ENCODE measurements at regions not wholly inside any gene's neighbourhood (a gene's known extent, or its start where the extent isn't known, plus 50 kb on each side); places are given as distances from the start of the nearest gene placed in this dataset.

DNA sequence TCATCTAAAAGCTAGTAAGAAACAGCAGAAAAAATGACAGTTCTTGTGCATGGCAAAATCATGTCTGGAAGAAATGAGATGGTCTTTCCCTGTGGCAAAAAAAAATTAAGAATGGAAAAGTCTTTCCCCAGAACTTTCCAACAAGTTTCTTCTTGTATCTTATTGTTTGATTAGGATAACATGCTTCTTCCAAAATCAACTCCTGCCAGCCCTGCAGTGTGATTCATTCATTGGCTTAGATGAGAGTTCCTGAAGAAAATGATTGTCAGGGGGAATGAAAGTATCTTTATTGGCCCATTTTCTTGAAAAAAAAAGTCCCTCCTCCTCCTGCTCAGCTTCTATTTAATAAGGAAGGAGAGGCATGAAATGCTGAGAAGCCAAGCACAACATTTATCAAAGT is 407.7 kb downstream of the ARAP2 start:
- ATAC-seq = no peak

DNA sequence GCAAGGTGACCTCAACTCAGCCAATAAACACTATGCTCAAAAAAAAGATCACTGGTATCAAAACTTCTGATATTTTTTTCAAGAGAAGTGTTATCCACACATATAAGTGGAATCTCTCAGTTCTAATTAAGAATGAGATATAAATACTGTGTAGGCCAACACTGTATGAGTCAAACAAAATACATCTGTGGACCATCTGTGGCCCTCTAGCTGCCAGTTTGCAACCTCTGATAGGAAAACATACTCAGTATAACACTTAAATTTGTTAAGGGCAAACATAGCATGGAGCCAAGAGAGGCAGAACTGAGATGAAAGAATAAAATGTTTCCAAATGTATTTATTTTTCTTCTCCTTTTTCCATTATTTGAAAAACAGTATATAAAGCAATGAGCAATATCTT is 377.3 kb downstream of the ARAP2 start:
- ATAC-seq = no peak

DNA sequence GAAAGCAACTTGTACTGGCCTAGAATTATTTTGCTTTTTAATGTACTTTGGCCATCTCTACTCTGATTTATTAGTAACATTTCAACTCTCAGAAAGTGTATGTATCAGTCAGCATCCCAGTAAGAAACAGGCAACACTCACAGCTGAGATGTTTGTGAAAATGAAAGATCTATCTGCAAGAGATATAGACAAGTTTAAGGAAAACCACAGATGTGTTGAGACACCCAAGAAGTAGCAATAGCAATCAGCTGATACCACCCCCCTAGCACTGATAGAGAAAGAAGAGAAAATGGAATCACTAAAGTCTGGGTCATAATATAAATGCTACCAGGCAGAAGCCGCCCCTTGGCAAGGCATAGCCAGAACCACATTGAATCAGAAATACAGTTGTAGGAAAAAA is 372.0 kb downstream of the ARAP2 start:
- ATAC-seq = no peak

DNA sequence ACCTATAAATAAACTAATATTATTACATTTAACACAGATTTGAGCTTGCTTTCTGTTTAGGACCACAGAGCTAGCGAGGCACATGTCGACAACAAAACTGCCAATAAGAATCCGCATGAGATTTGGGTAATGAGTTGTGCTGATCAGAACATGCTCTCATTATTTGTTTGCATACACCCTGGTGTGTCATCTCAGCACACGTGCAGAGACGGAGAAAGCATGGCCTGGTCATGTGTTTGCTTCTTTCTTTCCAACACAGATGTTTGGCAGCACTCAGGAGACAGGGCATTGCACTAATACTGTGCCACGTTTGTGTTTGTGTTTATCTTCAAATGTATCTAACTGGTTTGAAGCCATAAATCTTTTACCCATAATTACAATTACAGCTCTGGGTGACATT is 364.8 kb downstream of the ARAP2 start:
- ATAC-seq = no peak

DNA sequence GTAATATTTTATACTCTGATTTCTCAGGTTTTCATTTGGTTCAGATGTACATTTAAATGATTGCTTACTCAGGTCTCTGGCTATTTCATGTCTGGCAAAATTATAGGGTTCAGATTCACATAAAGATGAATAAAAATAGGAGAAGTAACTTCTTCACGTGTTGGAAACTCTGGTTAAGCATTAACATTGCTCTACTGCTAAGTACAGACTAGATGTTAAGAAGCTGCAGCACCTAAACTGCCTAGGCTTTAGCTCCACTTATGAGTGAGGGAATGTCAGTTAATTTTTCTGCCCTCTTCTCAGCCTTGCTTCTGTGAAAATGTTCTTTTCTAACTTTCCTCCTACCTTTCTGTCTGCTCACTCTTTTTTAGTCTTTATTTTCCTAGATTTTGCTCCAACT is 361.2 kb downstream of the ARAP2 start:
- no peak for ATAC-seq

DNA sequence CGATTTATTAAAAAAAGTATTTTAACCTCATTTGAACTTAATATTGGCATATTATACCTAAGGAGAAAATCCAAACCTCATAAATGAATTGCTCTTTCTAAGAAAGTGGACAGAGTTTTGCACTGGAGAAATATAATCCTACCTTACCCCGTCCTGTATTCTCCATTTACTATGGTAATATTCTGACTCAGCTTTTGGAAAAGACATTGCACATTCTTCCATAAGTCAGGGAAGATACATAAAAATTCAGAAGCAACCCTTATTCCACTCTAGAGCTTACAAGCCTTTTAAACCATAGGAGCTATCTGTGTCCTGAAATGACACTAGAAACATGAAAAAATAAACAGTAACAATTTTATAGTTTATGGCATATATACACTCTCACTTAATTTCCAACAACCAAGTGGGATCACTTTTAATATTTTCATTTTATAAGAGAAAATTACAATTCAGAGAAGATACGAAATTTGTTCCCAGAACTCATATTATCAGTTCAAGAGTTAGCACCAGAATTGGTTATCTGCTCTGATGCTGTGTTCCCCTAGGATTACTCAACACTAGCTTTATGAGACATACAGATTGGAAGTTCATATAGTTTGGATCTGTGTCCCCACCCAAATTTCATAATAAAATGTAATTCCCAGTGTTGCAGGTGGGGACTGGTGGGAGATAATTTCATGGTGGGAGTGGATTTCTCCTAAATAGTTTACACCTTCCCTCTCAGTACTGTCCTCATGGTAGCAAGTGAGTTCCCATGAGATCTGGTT is 359.4 kb downstream of the ARAP2 start:
- no peak for ATAC-seq

DNA sequence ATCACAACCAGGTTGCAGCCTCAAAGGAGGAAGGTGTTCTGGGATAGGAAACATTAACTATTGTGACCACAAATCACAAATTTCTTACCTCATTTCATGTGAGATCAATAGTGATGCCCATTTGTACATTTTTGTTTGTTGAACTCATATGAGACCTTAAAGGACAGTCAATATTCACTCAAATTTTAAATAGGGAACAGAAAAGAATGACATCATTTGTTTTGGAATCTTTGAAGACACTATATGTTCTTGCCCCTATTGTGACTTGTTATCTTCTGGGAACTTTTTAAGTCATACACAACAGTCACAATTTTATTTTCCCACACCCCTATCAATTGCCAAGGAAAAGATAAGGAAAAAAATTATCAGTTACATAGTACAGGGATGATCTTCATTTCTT is 346.5 kb downstream of the ARAP2 start:
- ATAC-seq = no peak

DNA sequence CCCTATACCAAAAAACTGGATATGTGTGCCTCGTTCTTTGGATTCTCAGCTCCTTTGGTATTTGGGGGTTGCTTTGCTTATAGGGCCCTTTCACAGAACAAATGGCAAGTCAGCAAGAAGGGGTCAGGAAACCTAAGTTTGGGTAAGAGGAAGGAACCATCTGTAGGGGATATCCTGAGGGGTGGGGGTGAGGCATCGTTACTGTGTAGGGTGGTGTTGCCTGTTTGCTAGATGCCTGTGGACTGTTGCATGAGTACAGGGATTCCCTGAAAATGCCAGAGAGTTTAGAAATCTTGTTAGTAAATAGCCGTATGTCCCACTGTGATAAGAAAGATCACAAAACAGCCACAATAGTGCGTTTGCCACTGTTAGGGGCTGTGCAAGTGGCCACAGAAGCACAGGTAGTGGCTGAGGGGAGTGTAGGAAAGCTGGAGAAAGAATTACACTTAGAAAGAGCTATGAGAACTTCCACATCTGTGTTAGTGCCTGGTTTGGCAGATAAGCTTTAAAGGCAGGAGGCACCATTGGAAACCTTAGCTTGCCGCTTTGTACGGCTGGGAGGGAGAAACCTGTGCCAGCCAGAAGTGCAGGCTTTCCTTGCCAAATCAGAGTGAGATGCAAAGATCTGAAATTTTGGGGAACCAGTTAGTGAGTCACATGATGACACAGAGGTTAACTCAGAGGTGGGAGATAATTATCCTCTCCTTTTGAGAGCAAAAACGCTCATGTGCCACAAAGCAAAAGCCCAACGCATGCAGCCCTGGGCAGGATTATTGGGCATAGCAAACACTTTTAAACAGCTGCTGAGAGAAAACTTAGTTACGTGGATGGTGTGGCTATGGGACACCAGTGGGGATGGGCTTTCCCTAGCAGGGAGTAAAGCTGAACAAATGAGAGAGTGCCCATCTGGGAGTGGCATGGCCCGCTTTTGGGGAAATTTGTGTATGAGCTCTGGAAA is 343.7 kb downstream of the ARAP2 start:
- ATAC-seq = no peak

DNA sequence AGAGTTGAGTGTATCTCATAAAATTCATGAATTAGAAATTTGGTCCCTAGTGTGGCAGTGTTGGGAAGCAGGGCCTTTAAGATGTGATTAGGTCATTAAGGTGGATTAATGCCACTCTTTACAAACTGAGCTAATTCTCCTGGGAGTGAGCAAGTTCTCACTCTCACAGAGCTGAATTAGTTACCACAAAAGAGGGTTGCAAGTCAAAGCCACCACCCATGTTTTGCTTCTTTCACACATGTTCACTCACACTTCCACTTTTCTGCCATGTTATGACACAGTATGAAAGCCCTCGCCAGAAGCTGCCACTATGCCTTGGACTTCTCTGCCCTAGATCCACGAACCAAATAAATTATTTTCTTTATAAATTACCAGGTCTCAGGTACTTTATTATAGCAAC is 332.1 kb downstream of the ARAP2 start:
- ATAC-seq = no peak

DNA sequence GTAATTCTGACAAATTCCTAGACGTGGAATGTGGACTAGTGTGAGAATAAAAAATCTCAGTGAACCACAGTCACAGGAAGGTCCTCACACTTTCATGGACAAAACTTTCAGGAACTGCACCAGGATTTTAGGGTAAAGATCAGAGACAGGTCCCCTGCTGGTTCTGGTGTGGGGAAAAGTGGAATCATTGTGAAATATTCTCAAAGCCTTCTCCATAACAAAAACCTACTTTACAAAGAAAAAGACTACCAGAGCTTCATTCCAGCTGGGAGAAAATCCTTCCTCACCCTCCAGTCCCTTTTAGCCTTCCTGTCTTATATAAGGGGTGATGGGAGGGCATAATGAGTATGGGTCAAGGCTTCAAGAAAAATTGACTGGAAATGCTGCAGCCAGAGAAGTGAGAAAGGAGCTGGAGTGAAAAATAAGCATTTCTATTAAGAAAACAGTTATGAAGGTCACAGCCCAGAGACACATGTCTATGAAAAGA is 325.8 kb downstream of the ARAP2 start:
- no peak for ATAC-seq

DNA sequence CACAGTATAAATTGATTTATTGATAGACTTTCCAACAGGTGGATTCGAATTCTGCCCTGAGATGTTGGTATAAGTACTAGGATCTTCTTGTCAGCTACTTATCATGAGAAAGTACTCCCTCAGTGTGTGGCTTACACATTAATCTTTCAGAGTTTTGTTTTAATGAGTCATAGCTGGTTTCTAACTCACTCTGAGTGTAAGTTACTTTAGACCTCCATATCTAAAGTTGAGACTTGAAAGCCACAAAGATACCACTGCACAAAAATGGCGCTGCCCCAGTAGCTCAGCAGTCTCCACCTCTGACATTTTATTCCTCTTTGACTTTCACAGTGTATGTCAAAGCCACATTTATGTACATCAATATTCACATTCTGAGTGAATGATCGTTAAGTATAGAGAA is 318.5 kb downstream of the ARAP2 start:
- no peak for ATAC-seq

DNA sequence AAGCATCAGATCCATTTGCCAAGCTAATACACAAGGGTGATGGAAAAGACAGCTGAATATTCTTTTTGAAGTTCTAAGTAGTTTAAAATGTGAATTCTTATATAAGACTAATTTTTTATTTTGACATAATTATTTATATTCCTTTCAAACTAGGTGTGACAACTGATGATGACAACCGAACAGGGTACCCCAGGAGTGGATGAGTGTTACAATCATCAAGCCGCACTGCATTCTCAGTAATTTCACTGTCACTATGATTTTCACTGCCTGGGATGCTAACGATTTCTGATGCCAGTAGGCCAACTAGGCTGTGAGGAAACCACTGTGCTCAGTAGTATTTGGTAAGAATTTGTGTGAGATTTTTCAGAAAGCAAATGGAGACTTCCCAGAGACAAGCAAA is 317.5 kb downstream of the ARAP2 start:
- no peak for ATAC-seq

DNA sequence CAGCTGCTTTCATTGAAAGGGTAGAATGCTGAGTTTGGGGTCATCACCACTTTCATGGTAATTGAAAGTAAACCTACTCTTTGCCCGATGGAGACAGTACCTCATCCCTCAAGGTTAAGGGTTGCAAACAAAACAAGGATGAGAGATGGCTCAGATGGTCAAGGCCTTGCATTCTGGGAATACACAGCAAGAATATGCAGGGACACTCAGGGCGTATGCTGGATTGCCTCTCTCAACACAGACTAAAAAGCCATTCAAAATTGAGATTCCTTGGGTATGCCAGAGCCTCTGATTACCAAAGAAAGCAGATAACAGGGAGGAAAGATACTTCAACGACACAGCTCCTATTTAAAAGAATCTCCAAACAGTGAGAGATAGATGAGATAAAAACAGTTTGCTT is 310.4 kb downstream of the ARAP2 start:
- ATAC-seq = no peak

DNA sequence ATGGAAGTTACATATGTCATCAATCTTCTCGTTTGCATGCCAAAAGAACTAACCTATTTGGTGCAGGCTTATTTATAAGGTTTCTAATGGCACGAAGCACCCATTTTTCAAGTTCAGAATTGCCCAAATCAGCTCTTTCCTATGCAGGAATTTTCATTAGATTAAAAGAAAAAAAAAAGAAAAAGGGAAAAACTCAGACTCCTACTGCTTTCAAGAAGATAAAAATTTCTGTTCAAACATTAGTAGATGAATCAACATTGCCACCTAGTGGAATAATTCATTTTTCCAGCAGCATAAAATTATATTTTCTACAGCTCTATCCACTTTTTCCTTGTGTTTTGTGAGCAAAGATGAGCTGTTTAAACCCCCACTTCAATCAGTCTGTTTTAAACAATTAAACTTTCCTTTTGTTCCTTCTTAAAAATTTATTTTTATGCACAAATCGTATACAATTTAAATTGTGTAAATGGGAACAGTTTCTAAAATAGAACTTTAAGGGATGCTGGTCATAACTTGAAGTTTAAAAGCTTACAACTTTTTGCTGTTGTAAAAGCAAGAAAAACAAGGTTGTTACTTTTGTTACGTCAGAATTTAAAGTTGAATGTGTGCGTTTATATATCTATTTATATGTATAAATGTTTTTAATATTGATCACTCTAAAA is 309.9 kb downstream of the ARAP2 start:
- ATAC-seq = no peak

DNA sequence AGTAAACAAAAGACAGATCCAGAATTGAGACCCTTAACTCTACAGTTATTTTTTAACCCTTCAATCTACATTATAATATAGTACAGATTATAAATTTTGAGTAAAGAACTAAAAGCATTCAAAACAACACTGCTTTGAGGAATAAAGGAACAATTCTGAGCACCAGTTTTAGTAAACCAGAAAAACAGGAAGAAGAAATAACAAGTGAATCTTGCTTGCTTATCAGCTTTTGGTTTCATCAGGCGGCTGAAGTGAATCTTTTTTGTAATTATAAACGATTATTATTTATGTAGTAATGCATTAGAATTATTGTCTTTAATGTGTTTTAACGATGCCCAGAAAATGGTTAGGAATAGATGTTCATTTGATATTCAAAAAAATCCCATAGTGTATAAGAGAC is 305.4 kb downstream of the ARAP2 start:
- no peak for ATAC-seq

DNA sequence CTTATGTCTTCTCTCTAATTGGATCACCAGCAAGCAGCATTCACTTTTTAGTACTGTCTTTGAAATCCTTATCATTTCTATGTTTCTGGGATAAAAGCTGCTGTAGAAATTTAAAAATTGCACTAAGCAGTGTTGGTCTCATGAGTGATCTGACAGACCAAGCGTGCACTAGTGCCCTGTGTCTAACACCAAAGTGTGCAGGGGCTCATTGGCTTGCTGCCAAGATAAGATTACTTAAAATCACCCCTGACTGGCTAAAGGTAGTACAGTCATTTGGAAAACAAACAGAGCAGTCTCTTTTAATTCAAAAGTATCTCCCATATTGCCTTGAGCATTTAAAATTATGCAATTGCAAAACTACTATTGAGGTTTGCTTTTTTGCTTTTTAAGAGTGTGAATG is 304.6 kb downstream of the ARAP2 start:
- ATAC-seq = no peak

DNA sequence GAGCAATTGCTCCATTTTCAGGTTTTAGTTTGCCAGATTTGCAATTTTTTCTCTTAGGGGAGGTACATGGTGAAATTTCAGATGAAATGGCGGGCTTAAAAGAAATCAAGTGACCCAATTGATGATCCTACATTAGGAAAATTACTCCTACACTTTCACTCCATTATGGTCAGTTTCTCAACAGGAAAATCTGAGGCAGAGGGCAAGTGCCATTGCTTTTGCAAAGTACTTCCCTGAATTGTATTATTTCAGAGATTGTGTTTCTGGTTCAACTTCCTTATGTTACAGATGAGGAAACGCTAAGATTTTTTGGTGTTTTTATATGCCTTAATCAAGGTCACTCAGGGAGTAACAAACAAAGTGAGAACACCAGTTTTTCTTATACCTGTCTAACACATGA is 302.2 kb downstream of the ARAP2 start:
- no peak for ATAC-seq

DNA sequence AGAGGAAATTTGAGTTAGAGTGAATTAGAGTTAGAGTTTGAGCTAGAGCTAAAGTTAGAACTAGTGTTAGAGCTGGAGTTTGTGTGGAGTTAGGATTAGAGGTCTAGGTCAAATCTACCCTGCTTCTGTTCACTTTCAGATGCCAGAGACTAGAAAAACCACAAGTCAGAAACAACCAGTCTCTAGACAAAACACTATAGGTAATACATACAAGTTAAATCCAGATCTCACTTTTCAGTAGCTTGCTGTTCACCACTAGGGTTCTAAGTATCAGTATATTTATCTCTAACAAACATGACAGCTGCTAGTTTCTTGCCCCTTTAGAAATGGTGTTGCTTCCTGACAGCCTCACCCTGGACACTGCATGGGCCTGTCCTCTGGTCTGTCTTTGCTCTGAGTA is 300.7 kb downstream of the ARAP2 start:
- ATAC-seq = no peak

DNA sequence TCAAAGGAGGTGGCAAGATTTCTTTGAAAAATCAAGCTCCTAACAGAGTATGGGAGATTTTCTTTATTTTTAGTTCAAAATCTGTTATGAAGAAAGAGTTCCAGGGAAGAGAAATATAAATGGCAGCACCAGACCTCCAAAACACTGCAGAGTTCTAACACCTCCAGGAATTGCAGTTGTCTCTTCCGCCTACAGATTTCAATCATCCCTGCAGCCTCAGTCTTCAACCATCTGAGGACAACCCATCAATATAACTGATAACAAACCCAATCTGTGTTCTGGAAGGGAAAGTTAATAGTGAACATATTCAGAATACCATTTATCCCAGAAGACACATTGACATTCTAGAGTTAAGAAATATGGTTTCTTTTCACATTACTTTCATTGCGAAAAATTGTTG is 296.1 kb downstream of the ARAP2 start:
- no peak for ATAC-seq

DNA sequence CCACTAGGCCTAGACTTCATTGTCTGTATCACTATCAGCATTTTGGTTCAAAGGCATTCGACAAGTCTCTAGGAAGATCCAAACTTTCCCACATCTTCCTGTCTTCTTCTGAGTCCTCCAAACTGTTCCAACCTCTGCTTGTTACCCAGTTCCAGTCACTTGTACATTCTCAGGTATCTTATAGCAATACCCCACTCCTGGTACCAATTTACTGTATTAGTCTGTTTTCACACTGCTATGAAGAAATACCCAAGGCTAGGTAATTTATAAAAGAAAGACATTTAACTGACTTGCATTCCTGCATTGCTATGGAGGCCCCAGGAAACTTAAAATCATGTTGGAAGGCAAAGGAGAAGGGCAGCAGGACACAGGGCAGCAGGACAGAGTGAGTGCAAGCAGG is 293.9 kb downstream of the ARAP2 start:
- ATAC-seq = no peak

DNA sequence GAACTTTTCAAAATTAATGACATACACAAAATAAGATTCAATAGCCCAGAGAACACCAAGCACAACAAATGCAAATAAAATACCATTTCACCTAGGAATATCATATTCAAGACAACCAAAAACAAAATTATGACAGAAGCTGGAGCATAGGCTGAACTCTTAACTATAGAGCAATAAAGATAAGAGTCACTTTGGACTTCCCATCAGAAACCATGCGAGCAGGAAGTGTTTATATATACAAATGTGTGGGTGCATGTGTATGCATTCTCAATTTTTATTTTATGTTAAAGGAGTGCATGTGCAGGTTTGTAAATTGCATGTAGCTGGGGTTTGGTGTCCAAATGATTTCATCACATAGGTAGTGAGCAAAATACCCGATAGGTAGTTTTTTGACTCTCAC is 291.6 kb downstream of the ARAP2 start:
- ATAC-seq = no peak

DNA sequence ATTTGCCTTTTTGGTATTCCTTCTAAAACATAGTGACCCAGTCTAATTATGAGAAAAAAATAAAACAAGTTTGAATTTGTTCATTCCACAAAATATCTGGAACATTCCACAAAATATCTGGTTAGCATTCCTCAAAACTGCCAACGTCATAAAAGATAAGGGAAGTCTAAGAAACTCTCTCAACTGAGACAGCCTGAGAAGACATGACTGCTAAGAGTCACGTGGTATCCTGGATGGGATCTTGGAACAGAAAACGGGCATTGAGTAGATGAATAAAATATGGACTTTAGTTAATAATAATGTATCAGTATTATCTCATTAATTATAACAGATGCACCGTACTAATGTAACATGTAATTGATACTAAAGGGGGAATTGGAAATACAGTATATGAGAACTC is 280.9 kb downstream of the ARAP2 start:
- no peak for ATAC-seq

DNA sequence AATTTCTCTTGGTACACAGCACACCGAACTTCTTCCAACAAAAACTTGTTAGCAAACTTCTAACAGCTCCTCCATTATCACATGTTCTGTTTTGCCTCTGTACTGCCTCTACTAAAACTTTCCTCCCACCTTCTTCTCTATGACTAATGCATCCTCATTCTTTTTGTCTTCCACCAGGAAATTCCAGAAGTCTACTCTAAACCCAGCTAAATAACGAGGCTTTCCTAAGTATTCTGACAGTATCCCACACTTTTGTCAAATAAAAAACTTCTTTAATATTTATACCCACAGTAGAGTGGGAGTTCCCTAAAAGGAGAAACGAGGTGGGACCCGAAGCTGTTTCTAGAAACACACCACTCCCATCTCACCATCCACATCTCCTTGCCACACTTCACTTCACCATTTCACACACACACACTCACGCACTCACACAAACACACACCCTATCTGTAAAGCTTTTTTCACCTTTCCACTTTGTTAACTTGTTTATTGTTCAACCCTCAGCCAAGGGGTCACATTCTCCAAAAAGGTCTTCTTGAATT is 280.3 kb downstream of the ARAP2 start:
- ATAC-seq = no peak

Data from esophagus mucosa (tissue), 1 donor.